Stimulated activated CD8-positive, alpha-beta memory T cell treated with anti-CD3 and anti-CD28 coated beads, Interleukin-2, amount 100 ng/mL, for 1 hour (primary cell): ENCODE measurements at regions not wholly inside any gene's neighbourhood (a gene's known extent, or its start where the extent isn't known, plus 50 kb on each side); places are given as distances from the start of the nearest gene placed in this dataset.
A peak's percentile ranks its signal among the peaks of the same experiment; 100 is the strongest.

Source experiments
- DNase-seq, 2 donors: peaks; one replicate each; pipeline ENCODE4 v3.0.0-alpha.2; 2020; ENCODE audit warnings: low read depth in 2 of 2

DNA sequence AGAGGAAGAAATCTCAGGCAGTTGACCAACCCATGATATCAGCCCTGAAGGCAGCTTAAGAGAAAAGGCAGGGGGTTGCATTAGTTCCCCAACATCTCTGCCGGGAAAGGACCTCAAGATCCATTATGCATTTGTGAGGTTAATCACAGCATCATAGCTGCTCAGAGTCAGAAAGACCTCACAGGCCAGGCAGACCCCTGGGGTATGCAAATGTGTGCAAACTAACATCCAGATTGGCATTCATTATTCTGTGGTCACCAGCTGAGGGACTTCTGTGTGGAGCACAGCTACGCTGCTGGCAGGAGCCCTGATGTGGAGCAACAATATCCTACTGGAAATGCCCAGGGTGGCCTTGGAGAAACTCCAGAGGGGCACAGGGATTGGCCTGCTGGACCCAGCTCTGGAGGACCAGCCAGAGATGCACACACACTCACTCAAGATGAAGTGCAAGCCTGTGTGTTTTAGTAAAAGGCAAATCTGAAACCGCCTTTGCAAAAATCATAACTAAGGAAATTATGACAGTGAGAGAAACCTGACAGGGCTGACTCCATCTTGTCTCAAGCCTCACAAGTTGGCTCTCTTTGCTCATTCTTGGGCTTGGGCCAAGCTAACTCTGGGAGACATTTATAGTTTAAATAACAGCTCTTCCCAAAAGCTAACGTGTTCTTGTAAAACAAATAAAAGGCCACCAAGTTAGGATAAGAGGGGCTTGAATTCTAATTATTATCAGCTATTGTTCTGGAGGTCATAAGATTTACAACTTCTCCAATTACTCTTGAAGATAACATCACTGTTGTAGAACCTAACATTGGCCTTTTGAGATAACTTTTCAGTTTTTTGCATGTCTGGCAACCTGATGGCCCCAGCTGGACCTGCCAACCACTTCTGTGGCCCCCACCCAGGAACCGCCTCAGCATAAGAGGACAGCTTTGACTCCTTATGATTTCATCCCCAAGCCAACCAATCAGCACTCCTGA lies 257.1 kb downstream of the UACA start:
- no peak for DNase-seq

GRCh38 chr15:70505411-70505919 lies 257.9 kb downstream of the UACA start:
- DNase-seq, result no peak

- DNase-seq, result no peak
Measured at GRCh38 chr15:70504988-70505387, 258.4 kb downstream of the UACA start.

- no peak for DNase-seq
Measured at GRCh38 chr15:70504299-70504951, 258.9 kb downstream of the UACA start.

DNA sequence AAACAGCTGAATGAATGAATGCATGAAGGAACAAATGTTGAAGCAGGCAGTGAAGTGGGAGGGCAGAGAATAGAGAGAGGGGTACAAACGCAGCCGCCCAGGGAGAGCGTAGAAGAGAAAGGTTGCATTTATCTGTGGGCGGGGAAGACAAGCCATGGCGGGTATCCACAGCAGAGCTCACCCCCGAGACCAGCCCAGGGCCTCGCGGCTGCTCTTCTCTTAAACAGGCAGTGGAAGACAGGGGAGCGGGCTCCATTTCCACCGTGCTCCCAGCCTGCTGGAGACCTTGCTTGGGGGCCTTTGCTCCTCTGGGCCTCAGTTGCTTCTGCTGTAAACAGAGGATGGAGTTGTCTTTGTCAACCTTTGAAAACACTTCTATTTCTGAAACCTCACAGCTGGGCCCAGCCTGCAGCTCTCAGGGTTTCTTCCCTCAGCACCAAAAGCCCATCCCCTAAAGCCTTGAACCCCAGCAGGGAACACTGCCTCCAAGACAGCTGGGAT lies 259.5 kb downstream of the UACA start:
- DNase-seq, result no peak

GRCh38 chr15:70503073-70503745 lies 260.1 kb downstream of the UACA start:
- DNase-seq, result no peak

DNA sequence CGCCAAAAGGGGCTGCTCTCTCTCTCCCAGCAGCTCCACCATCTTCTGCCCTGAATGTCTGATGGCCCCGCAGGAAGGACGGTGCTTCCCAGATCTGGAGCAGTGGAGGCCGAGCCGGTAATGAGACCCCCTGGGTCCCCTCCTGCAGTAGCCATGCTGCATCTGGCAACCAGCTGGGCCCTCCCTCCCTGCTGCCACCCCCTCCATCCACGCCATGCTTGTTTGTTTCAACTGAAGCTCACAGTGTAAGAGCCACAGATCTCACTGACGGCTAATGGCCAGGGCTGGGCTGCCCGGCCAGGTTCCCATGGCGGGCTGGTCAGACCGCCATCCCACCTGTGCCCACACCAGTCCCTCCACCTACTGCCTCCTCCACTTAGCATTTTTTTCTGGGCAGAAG lies 260.8 kb downstream of the UACA start:
- no peak for DNase-seq

- DNase-seq, result no peak
Measured at GRCh38 chr15:70501849-70502248, 261.5 kb downstream of the UACA start.

GRCh38 chr15:70501121-70501727 lies 262.1 kb downstream of the UACA start:
- no peak for DNase-seq

DNA sequence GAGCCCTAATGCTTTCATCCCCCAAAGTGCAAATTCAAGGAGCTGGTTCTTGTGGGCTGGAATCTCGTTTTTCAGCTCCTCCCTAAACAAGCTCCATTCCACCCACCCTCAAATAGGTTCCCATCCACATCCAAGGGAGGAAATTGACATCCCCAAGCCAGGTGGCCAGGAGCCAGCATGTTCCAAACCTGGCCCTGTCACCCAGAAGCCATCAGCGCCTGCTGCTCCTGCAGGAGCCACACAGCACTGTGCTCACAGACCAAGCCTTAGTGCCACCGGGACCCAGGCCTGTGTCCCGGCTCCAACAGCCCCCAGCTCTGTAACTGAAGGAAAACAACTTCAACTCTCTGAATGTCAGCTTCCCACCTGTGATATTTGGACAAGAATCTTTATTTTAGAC lies 263.6 kb downstream of the UACA start:
- no peak for DNase-seq

GRCh38 chr15:70498096-70498626 lies 265.2 kb downstream of the UACA start:
- DNase-seq, result no peak

GRCh38 chr15:70497661-70498060 lies 265.7 kb downstream of the UACA start:
- DNase-seq, result no peak

- no peak for DNase-seq
Measured at GRCh38 chr15:70495991-70496599, 267.3 kb downstream of the UACA start.

GRCh38 chr15:70494852-70495571 lies 268.3 kb downstream of the UACA start:
- no peak for DNase-seq

DNA sequence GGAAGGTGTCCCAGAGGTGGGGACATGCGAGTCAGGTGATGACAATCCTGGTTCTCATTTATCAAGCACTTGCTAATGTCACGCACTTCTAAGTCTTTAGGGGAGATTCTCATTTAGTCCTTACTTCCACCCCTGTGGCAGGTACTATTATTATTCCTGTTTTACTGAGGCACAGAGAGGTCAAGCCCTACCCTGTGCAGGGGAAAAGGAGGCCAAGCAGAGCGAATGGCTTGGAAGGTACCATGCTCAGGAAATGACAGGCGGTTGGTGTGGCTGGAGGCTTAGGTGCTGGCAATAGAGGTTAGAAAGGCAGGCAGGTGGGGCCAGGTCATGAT lies 268.9 kb downstream of the UACA start:
- DNase-seq, result no peak

GRCh38 chr15:70493787-70494516 lies 269.4 kb downstream of the UACA start:
- DNase-seq, result no peak

- no peak for DNase-seq
Measured at GRCh38 chr15:70493376-70493775, 270.0 kb downstream of the UACA start.

- DNase-seq, result peak; percentile 55 to 63
Measured at GRCh38 chr15:70492240-70493177, 270.8 kb downstream of the UACA start.

GRCh38 chr15:70491641-70492040 lies 271.7 kb downstream of the UACA start:
- DNase-seq, result no peak
